Lower lobe of right lung (tissue), 2 donors: ENCODE measurements at regions not wholly inside any gene's neighbourhood (a gene's known extent, or its start where the extent isn't known, plus 50 kb on each side); places are given as distances from the start of the nearest gene placed in this dataset.

Experiments used
- ATAC-seq, 2 donors: fragments of 200-7000 bp; cut with Tn5 transposase; one replicate each; pipeline ENCODE4 v1.9.1; 2020 to 2022; ENCODE audit warnings: mild to moderate bottlenecking in 2 of 2, moderate library complexity in 2 of 2
- DNase-seq: peaks from one replicate; pipeline ENCODE4 v3.0.0-alpha.2; 2020
- H3K27ac ChIP-seq: fragments of 200-600 bp; one replicate; pipeline ENCODE4 v1.8.0; 2022
- H3K27me3 ChIP-seq: fragments of 200-600 bp; one replicate; pipeline ENCODE4 v1.8.0; 2022; ENCODE audit warnings: low read depth
- H3K36me3 ChIP-seq: fragments of 200-600 bp; one replicate; pipeline ENCODE4 v1.8.0; 2022; ENCODE audit warnings: mild to moderate bottlenecking
- H3K4me1 ChIP-seq: fragments of 200-600 bp; one replicate; pipeline ENCODE4 v1.8.0; 2022
- H3K4me3 ChIP-seq: fragments of 200-600 bp; one replicate; pipeline ENCODE4 v1.8.0; 2022; ENCODE audit warnings: mild to moderate bottlenecking
- H3K9me3 ChIP-seq: fragments of 200-600 bp; one replicate; pipeline ENCODE4 v1.8.0; 2022
- intact Hi-C: fragments of 100-400 bp; cut with DNase I; formaldehyde crosslinking; loops from one replicate; pipeline ENCODE4 v1.11.0; 2022
- TF ChIP-seq, protein P1 (sequence below): fragments of 200-600 bp; IDR thresholded peaks from one replicate; pipeline ENCODE4 v1.8.0; 2022; ENCODE audit warnings: antibody characterized with exemption, mild to moderate bottlenecking
- donor health status: DM: no; HTN: yes; CAD: no; lungs with severe emphysema.

DNA sequence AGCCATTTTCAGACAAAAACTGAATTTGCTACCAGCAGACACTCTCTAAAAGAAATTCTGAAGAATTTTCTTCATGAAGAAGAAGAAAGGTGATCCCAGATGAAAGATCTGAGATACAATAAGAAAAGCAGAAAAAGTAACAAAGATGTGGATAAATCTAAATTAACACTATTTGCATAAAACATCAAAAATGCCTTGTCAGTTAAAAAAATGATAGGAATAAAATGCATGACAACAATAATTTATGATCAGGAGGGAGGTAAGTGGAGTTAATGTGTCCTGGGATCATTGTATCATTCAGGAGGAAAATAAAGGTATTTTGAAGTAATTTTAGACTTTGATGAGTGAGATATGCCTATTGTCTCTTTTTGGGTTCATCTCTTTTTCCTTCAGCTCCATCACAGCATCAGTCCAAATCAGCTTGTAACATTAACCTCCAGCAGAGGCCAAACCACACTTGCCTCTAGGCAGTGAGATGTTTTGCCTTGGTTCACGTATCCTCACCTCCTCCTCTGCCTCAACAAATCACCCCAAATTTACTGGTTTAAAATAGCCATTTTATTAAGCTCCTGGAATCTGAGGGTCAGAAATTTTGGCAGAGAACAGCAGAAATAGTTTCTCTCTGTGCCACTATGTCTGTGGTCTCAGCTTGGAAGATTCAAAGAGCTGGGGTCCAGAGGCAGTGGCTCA is 76.9 kb upstream of the HIVEP3 start:
- no peak for ATAC-seq
- intact Hi-C loops: no loop called here

DNA sequence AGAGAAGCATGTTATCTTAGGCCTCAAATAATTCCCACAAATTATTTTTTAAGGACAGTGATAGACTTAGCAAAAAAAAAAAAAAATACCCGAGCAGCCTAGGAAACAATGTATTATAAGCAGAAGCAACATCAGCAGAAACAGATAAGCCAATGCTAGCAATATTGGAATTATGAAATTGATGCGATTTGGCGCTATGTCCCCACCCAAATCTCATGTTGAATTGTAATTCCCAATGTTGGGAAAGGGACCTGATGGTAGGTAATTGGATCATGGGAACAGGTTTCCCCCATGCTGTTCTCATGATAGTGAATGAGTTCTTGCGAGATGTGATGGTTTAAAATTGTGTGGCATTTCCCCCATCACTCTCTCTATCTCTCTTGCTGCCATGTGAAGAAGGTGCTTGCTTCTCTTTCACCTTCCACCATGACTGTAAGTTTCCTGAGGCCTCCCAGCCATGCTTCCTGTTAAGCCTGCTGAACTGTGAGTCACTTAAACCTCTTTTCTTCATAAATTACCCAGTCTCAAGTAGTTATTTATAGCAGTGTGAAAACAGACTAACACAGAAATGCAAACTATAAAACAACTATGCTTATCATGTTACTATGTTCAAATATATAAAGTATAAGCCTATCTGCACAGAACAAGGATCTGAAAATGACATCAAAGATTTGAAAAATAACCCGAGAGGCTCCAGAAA is 75.6 kb upstream of the HIVEP3 start:
- Histone ChIP-seq H3K4me3 (no peak overlapping the region), H3K4me1 (no peaks in the 10 kb centered on the region), H3K36me3 (no peaks in the 10 kb centered on the region), H3K9me3 (no peaks in the 10 kb centered on the region), H3K27ac (no peak overlapping the region), H3K27me3 (no peaks in the 10 kb centered on the region)
- ATAC-seq (no peak), DNase-seq (no peak)
- TF ChIP-seq, protein P1, sequence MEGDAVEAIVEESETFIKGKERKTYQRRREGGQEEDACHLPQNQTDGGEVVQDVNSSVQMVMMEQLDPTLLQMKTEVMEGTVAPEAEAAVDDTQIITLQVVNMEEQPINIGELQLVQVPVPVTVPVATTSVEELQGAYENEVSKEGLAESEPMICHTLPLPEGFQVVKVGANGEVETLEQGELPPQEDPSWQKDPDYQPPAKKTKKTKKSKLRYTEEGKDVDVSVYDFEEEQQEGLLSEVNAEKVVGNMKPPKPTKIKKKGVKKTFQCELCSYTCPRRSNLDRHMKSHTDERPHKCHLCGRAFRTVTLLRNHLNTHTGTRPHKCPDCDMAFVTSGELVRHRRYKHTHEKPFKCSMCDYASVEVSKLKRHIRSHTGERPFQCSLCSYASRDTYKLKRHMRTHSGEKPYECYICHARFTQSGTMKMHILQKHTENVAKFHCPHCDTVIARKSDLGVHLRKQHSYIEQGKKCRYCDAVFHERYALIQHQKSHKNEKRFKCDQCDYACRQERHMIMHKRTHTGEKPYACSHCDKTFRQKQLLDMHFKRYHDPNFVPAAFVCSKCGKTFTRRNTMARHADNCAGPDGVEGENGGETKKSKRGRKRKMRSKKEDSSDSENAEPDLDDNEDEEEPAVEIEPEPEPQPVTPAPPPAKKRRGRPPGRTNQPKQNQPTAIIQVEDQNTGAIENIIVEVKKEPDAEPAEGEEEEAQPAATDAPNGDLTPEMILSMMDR: no peak
- intact Hi-C loops: no loop called here

More for the DNA sequence above, 76.9 kb upstream of the HIVEP3 start:
- Histone ChIP-seq H3K4me1 (no peaks in the 10 kb centered on the region), H3K36me3 (no peaks in the 10 kb centered on the region), H3K4me3 (no peak overlapping the region), H3K9me3 (no peaks in the 10 kb centered on the region), H3K27ac (no peak overlapping the region), H3K27me3 (no peaks in the 10 kb centered on the region)
- TF ChIP-seq, protein P1: no peak
- no peak for DNase-seq

DNA sequence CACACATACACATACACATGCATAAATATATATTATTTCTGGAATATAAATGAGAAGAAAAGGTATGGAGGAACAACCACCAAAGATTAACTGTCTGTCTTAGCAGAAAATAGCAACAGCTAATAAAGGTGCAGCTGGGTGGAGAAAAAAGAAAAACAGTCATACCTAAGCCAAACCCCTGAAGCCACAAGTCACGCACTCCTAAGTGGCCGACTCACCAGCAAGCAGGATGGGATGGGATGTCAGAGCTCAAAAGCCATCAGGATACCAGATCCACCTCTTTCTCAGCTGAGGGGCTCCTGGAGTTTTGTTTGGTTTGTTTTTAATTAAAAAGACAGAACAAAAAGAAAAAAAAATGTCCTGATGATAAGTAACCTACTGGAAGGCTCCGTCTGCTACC is 64.7 kb upstream of the HIVEP3 start:
- DNase-seq: no peak
- H3K36me3 ChIP-seq: no peaks in the 10 kb centered on the region
- TF ChIP-seq, protein P1: no peak
- H3K27ac ChIP-seq: no peak overlapping the region
- no peaks in the 10 kb centered on the region for H3K27me3 ChIP-seq
- H3K4me1 ChIP-seq: no peaks in the 10 kb centered on the region
- H3K9me3 ChIP-seq: no peaks in the 10 kb centered on the region
- no peak for ATAC-seq
- H3K4me3 ChIP-seq: no peak overlapping the region
- intact Hi-C loops: no loop called here

GRCh38 chr1:41981796-41982195 is 63.1 kb upstream of the HIVEP3 start:
- H3K4me3 ChIP-seq: no peak overlapping the region
- H3K9me3 ChIP-seq: no peaks in the 10 kb centered on the region
- ATAC-seq (no peak), DNase-seq (no peak)
- no peaks in the 10 kb centered on the region for H3K27me3 ChIP-seq
- intact Hi-C loops: no loop called here
- H3K4me1 ChIP-seq: no peaks in the 10 kb centered on the region
- TF ChIP-seq, protein P1: no peak
- H3K36me3 ChIP-seq: no peaks in the 10 kb centered on the region
- H3K27ac ChIP-seq: no peak overlapping the region

- H3K27ac ChIP-seq: no peak overlapping the region
- DNase-seq (no peak), ATAC-seq (peak in 1 of 2 donors; percentile 32)
- H3K36me3 ChIP-seq: no peaks in the 10 kb centered on the region
- TF ChIP-seq, protein P1: no peak
- H3K4me1 ChIP-seq: no peaks in the 10 kb centered on the region
- no peaks in the 10 kb centered on the region for H3K27me3 ChIP-seq
- no peak overlapping the region for H3K4me3 ChIP-seq
- H3K9me3 ChIP-seq: no peaks in the 10 kb centered on the region
- intact Hi-C loops: no loop called here
These were observed 62.3 kb upstream of the HIVEP3 start for GRCh38 chr1:41980827-41981653.
